Heart left ventricle (tissue), 16 donors: ENCODE measurements at regions not wholly inside any gene's neighbourhood (a gene's known extent, or its start where the extent isn't known, plus 50 kb on each side); places are given as distances from the start of the nearest gene placed in this dataset.

Experiments used
- ATAC-seq, 4 donors: fragments of 200-7000 bp; cut with Tn5 transposase; one replicate each; pipeline ENCODE4 v1.9.1; 2020 to 2022; ENCODE audit warnings: moderate library complexity in 4 of 4, mild to moderate bottlenecking in 3 of 4, moderate number of reproducible peaks in 1 of 4
- DNase-seq, 5 donors: peaks; one replicate each; pipeline ENCODE4 v3.0.0-alpha.2; 2020
- H3K27ac ChIP-seq, 12 donors: fragments of 200-600 bp; sonication (generic) in 4 of 12; one replicate each; pipeline versions ENCODE4 v1.5.0 to v1.8.0; 2016 to 2022; ENCODE audit warnings: mild to moderate bottlenecking in 2 of 12
- H3K27me3 ChIP-seq, 9 donors: fragments of 200-600 bp; sonication (generic) in 2 of 9; one replicate each; pipeline versions ENCODE4 v1.5.1 to v1.8.0; 2016 to 2022; ENCODE audit warnings: mild to moderate bottlenecking in 3 of 9
- H3K36me3 ChIP-seq, 9 donors: fragments of 200-600 bp; sonication (generic) in 2 of 9; one replicate each; pipeline versions ENCODE4 v1.5.0 to v1.8.0; 2018 to 2022; ENCODE audit warnings: mild to moderate bottlenecking in 2 of 9
- H3K4me1 ChIP-seq, 12 donors: fragments of 200-600 bp; sonication (generic) in 4 of 12; one replicate each; pipeline versions ENCODE4 v1.5.0 to v1.8.0; 2016 to 2022; ENCODE audit warnings: mild to moderate bottlenecking in 3 of 12
- H3K4me3 ChIP-seq, 12 donors: fragments of 200-600 bp; sonication (generic) in 4 of 12; one replicate each; pipeline versions ENCODE4 v1.5.0 to v1.8.0; 2017 to 2022; ENCODE audit warnings: mild to moderate bottlenecking in 9 of 12, moderate library complexity in 4 of 12
- H3K9me3 ChIP-seq, 12 donors: fragments of 200-600 bp; sonication (generic) in 4 of 12; one replicate each; pipeline versions ENCODE4 v1.5.0 to v1.8.0; 2016 to 2022; ENCODE audit warnings: mild to moderate bottlenecking in 1 of 12
- POLR2A ChIP-seq, 2 donors: fragments of 450-650 bp; IDR thresholded peaks; one replicate each; pipeline ENCODE4 v1.6.1; 2017; ENCODE audit warnings: antibody characterized with exemption in 2 of 2, mild to moderate bottlenecking in 2 of 2, moderate library complexity in 2 of 2
- WGBS, 4 donors: extraction: QIAGEN DNeasy Blood & Tissue Kit in 2 of 4; methylation state at CpG; one replicate each; pipeline versions ENCODE4 v1.1.5 to v1.1.7; 2013 to 2018; 5-methylcytosine and 5-hydroxymethylcytosine counted together
- intact Hi-C, 10 donors: fragments of 100-400 bp; cut with DNase I; formaldehyde crosslinking; loops; one replicate each; pipeline versions ENCODE4 v1.11.1 to v1.14.2; 2022
- TF ChIP-seq, protein P1 (sequence below), 12 donors: fragments of 200-600 bp; sonication (generic) in 4 of 12; IDR thresholded peaks; one replicate each; pipeline versions ENCODE4 v1.5.0 to v1.8.0; 2018 to 2022; ENCODE audit warnings: antibody characterized with exemption in 12 of 12, mild to moderate bottlenecking in 5 of 12
- donor health status: ischemic (EF 13 %, LVEDD 7.1; RV severe dilation, severe dysfunction).
- donor health status: healthy with polysubstance abuse.
- donor health status: DM: no; HTN: yes; CAD: no.
- donor health status: DM: no; HTN: no; CAD: no.
- donor health status: ischemic (EF 25% LVEDD 6.9; RV normal size, moderate dysfunction).
- donor health status: ischemic (EF 25% LVEDD 5.7; RV mildly dilated, moderate dysfunction).
- donor health status: healthy.
- donor health status: DM: yes; HTN: yes; CAD: no.
- donor health status: ischemic (EF 35%, LVEDD 5.7; RV mildly dilated, moderate dysfunction).
- donor health status: nonischemic (EF 11% LVEDD 7.7; RV severe dilation, severe dysfunction).
- donor health status: DM: yes; HTN: yes; CAD: no.
- donor health status: PGD.
- donor health status: ischemic (EF 29% LVEDD 5.4; RV normal size, mild dysfunction).
- donor health status: nonischemic (EF 23%, LVEDD 6.1; RV moderate dilation, normal function).

DNA sequence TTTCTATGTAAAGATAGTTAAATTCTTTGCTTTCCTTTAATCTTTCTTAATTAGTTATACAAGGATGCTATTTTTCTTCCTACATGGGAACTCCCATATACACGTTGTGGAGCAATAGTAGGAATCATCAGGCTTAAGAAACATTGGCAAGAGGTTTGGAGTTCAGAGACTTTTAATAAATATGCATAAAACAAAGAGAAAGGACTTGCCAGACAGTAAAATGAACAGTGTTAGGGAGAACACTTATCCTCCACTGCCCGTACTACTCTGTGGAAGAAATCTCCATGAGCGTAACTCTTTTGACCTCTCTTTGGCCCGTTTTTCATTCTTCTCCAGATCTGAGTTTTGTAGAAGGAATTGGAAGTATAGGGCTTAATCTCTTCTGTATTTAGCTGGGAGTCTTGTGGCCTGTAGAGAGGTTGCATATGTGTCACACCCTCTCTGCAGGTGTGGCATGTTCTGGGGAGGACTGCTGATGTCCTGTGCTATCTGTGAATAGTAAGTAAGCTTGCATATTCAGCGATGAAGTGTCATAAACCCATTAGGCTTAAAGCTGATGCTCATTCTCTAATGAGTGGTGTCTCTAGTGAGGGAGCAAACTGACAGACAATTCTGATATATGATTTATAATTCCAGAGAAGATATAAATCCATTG, 455.4 kb upstream of the FAR2 start:
- no peak overlapping the region for H3K27ac ChIP-seq
- H3K36me3 ChIP-seq, result no peaks in the 10 kb centered on the region
- WGBS, 4 donors, result 78 to 82% (median 80%) methylated on average over 5 of the region's 5 CpGs
- H3K4me3 ChIP-seq, result no peak overlapping the region
- ATAC-seq (no peak), DNase-seq (no peak)
- TF ChIP-seq, protein P1, sequence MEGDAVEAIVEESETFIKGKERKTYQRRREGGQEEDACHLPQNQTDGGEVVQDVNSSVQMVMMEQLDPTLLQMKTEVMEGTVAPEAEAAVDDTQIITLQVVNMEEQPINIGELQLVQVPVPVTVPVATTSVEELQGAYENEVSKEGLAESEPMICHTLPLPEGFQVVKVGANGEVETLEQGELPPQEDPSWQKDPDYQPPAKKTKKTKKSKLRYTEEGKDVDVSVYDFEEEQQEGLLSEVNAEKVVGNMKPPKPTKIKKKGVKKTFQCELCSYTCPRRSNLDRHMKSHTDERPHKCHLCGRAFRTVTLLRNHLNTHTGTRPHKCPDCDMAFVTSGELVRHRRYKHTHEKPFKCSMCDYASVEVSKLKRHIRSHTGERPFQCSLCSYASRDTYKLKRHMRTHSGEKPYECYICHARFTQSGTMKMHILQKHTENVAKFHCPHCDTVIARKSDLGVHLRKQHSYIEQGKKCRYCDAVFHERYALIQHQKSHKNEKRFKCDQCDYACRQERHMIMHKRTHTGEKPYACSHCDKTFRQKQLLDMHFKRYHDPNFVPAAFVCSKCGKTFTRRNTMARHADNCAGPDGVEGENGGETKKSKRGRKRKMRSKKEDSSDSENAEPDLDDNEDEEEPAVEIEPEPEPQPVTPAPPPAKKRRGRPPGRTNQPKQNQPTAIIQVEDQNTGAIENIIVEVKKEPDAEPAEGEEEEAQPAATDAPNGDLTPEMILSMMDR (IDR thresholded peaks at IDR 0.05), result no peak
- TF ChIP-seq POLR2A (IDR thresholded peaks at IDR 0.05), result no peak
- H3K27me3 ChIP-seq, result no peaks in the 10 kb centered on the region
- intact Hi-C loops, result no loop called here
- no peaks in the 10 kb centered on the region for H3K4me1 ChIP-seq
- H3K9me3 ChIP-seq, result peaks cover 0 to under 1% (median 0%) of the 10 kb centered on the region in 12 donors

DNA sequence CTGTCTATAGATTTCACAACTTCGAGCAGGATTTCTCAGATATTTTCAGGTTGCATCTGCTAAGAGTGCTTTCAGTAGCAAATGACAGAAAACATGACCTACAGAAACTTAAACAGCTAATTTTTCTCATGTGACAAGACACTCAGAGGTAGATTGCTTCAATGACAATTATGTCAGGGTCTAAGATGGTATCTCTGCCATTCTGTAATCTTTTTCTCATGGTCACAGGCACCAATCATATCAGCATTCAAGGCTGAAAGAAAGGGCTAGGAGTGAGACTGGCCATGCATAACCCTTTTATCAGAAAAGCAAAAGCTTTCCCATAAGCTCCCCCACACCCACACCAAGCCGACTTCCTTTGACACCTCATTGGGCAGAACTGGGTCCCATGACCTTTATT, 450.5 kb upstream of the FAR2 start:
- Histone ChIP-seq H3K4me3 (no peak overlapping the region), H3K27ac (no peak overlapping the region), H3K4me1 (no peaks in the 10 kb centered on the region), H3K36me3 (no peaks in the 10 kb centered on the region), H3K9me3 (peaks cover 0 to 29% (median 4%) of the 10 kb centered on the region in 12 donors), H3K27me3 (no peaks in the 10 kb centered on the region)
- DNase-seq (no peak), ATAC-seq (no peak)
- WGBS, 4 donors, result 70 to 76% (median 72%) methylated on average over 2 of the region's 2 CpGs
- intact Hi-C loops, result no loop called here
- TF ChIP-seq POLR2A (IDR thresholded peaks at IDR 0.05), result no peak
- TF ChIP-seq, protein P1 (IDR thresholded peaks at IDR 0.05), result no peak

DNA sequence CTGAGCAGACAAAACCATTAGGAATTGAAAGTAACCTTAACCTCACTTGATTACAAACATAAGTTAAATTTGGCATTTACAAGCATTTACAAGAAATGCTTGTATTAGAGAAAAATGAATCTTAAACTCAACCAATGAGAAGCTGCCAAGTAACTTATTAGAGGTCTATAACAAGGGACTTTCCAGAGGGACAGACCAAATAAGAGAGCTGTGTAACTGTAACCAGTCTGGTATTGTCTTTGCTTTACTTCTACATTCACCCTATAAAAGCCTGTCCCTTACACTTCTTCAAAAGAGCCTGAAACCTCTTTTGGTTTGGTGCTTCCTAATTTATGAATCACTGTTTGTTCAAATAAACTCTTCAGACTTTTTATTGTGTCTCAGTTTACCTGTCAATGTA, 450.0 kb upstream of the FAR2 start:
- Histone ChIP-seq H3K9me3 (peaks cover 0 to 34% (median 7%) of the 10 kb centered on the region in 12 donors), H3K27ac (no peak overlapping the region), H3K27me3 (no peaks in the 10 kb centered on the region), H3K4me1 (no peaks in the 10 kb centered on the region), H3K36me3 (no peaks in the 10 kb centered on the region), H3K4me3 (no peak overlapping the region)
- ATAC-seq (no peak), DNase-seq (no peak)
- intact Hi-C loops, result no loop called here
- TF ChIP-seq, protein P1 (IDR thresholded peaks at IDR 0.05), result no peak
- no peak for TF ChIP-seq POLR2A (IDR thresholded peaks at IDR 0.05)

DNA sequence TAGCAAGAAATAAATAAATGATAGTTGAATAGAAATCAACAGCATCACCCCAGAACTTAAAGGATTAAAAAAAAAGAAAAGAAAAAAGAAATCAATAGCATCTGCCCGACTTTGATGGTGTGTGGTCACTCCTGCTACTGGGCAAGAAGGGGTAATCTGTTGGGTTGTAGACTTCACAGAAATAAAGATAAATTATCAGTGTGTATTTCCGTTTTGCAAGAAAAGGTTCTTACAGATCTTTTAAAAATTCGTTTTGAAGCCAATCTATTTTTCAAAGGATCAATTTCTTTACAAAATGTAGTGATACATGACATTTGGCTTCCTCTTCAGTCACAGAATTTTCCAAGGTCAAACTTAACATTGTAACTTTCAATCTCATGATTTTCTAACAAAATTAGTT, 448.9 kb upstream of the FAR2 start:
- Histone ChIP-seq H3K27me3 (no peaks in the 10 kb centered on the region), H3K36me3 (no peaks in the 10 kb centered on the region), H3K4me3 (no peak overlapping the region), H3K4me1 (no peaks in the 10 kb centered on the region), H3K27ac (no peak overlapping the region), H3K9me3 (peaks cover 0 to 37% (median 8%) of the 10 kb centered on the region in 12 donors)
- TF ChIP-seq, protein P1 (IDR thresholded peaks at IDR 0.05), result no peak
- TF ChIP-seq POLR2A (IDR thresholded peaks at IDR 0.05), result no peak
- intact Hi-C loops, result no loop called here
- 65 to 70% (median 67%) methylated on average over 3 of the region's 3 CpGs for WGBS, 4 donors
- ATAC-seq (no peak), DNase-seq (no peak)
